PFSK-1 (cell line): ENCODE measurements at regions not wholly inside any gene's neighbourhood (a gene's known extent, or its start where the extent isn't known, plus 50 kb on each side); places are given as distances from the start of the nearest gene placed in this dataset.

Experiments used
- FOXP2 ChIP-seq: optimal IDR thresholded peaks from 2 replicates; pipeline ENCODE3; 2011; ENCODE audit warnings: borderline replicate concordance, control low read depth, inconsistent platforms; ENCODE audit not compliant: insufficient read depth; ENCODE audit errors: extremely low read length, extremely low read depth
- POLR2AphosphoS5 ChIP-seq: IDR thresholded peaks from 2 replicates; pipeline ENCODE4 v1.6.1; 2012; ENCODE audit warnings: low read depth, mild to moderate bottlenecking, control low read depth, low read length, moderate library complexity
- REST ChIP-seq, 2 experiments: IDR thresholded peaks; 2 replicates each; pipeline versions ENCODE4 v1.6.1 to v1.8.0; 2011 to 2012; ENCODE audit warnings: low read depth in 2 of 2, low read length in 2 of 2, control low read depth in 1 of 2, inconsistent platforms in 1 of 2, mild to moderate bottlenecking in 1 of 2, moderate library complexity in 1 of 2; ENCODE audit not compliant: insufficient read depth in 1 of 2
- SIN3A ChIP-seq: IDR thresholded peaks from 2 replicates; pipeline ENCODE4 v1.6.1; 2012; ENCODE audit warnings: mild to moderate bottlenecking, low read length, moderate library complexity, borderline replicate concordance; ENCODE audit not compliant: insufficient read depth
- TAF1 ChIP-seq: IDR thresholded peaks from 2 replicates; pipeline ENCODE4 v1.6.1; 2012; ENCODE audit warnings: low read length, control low read depth, borderline replicate concordance; ENCODE audit not compliant: insufficient read depth

- TF ChIP-seq TAF1 (no peak), SIN3A (no peak)
Observed at GRCh38 chr21:38649120-38649519, 150.8 kb upstream of the ERG start.

- no peak for TF ChIP-seq SIN3A
- no peak for TF ChIP-seq REST (IDR thresholded peaks at IDR 0.05; ENCODE audit: insufficient read depth in 1 of 2, low read depth in 2 of 2, low read length in 2 of 2)
- TF ChIP-seq FOXP2: no peak
- TF ChIP-seq POLR2AphosphoS5: no peak
- no peak for TF ChIP-seq TAF1
Observed at GRCh38 chr21:38651570-38651969, 153.3 kb upstream of the ERG start.

DNA sequence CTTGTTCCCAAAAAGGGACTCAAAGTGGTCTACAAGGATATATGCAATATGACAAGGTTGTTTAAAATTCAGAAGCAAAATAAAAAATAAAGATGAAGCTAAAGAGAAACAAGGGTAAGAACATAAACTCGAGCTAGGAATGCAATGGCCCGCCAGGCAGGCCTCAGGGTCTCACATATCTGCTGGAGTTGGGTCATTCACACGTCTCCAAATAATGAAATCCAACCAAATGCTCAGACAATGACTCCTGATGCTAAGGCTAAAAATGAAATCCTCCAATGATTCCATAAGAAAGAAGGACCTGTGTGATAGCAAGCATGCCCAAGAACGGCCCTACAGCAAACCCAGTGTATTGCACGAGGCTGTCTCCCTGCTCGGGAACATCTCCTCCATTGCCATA lies 153.3 kb upstream of the ETS2 start:
- TF ChIP-seq SIN3A: no peak
- no peak for TF ChIP-seq REST (IDR thresholded peaks at IDR 0.05; ENCODE audit: insufficient read depth in 1 of 2, low read depth in 2 of 2, low read length in 2 of 2)
- TF ChIP-seq POLR2AphosphoS5: no peak
- TF ChIP-seq TAF1: no peak

DNA sequence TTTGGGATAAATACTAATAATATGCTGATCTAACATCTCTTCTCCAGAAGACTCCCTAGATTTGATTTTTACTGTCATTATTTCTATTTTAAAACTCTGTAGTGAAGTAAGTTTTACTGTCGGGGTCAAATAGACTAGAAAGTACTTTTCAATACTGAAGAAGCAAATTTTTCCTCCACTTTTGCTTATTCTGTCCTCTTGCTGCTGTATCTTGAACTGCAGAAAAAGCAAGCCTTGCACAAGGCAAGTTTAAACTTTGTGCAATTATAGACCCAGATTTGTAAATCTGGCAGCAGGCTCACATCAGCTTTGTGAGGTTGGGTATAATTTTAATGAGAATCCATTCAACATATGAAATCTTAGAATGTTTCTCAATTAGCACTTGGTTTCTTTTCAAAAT lies 151.1 kb upstream of the ETS2 start:
- no peak for TF ChIP-seq REST (IDR thresholded peaks at IDR 0.05; ENCODE audit: insufficient read depth in 1 of 2, low read depth in 2 of 2, low read length in 2 of 2)
- no peak for TF ChIP-seq FOXP2
- TF ChIP-seq TAF1: no peak
- TF ChIP-seq SIN3A: no peak
- no peak for TF ChIP-seq POLR2AphosphoS5

- no peak for TF ChIP-seq POLR2AphosphoS5
- TF ChIP-seq FOXP2: no peak
- TF ChIP-seq SIN3A: no peak
- TF ChIP-seq TAF1: no peak
- no peak for TF ChIP-seq REST (IDR thresholded peaks at IDR 0.05; ENCODE audit: insufficient read depth in 1 of 2, low read depth in 2 of 2, low read length in 2 of 2)
Observed at GRCh38 chr21:38658511-38658910, 147.2 kb upstream of the ETS2 start.
